Stimulated activated CD4-positive, alpha-beta T cell treated with anti-CD3 and anti-CD28 coated beads, Interleukin-4, amount 100 ng/mL, for 48 hours (primary cell): ENCODE measurements at regions not wholly inside any gene's neighbourhood (a gene's known extent, or its start where the extent isn't known, plus 50 kb on each side); places are given as distances from the start of the nearest gene placed in this dataset.

Experiments used
- DNase-seq, 2 donors: peaks; one replicate each; pipeline ENCODE4 v3.0.0-alpha.2; 2020; ENCODE audit warnings: low read depth in 2 of 2

GRCh38 chr16:86293906-86294305 lies 216.4 kb upstream of the FOXF1 start:
- DNase-seq = no peak

- no peak for DNase-seq
Observed at GRCh38 chr16:86294535-86295196, 215.7 kb upstream of the FOXF1 start.

- DNase-seq = no peak
Observed at GRCh38 chr16:86296256-86296655, 214.1 kb upstream of the FOXF1 start.

GRCh38 chr16:86297391-86297790 lies 212.9 kb upstream of the FOXF1 start:
- DNase-seq = no peak

- no peak for DNase-seq
Observed at GRCh38 chr16:86297866-86298757, 212.2 kb upstream of the FOXF1 start.

GRCh38 chr16:86298758-86299134 lies 211.6 kb upstream of the FOXF1 start:
- DNase-seq = no peak

GRCh38 chr16:86299882-86300610 lies 210.3 kb upstream of the FOXF1 start:
- no peak for DNase-seq

- DNase-seq = no peak
Observed at GRCh38 chr16:86300746-86301481, 209.4 kb upstream of the FOXF1 start.

GRCh38 chr16:86302421-86303109 lies 207.8 kb upstream of the FOXF1 start:
- no peak for DNase-seq

- no peak for DNase-seq
Observed at GRCh38 chr16:86303787-86304678, 206.3 kb upstream of the FOXF1 start.

- no peak for DNase-seq
Observed at GRCh38 chr16:86304868-86305267, 205.5 kb upstream of the FOXF1 start.

- no peak for DNase-seq
Observed at GRCh38 chr16:86305440-86305839, 204.9 kb upstream of the FOXF1 start.

GRCh38 chr16:86306011-86306644 lies 204.2 kb upstream of the FOXF1 start:
- DNase-seq = no peak

GRCh38 chr16:86306811-86307513 lies 203.4 kb upstream of the FOXF1 start:
- no peak for DNase-seq

- no peak for DNase-seq
Observed at GRCh38 chr16:86307514-86307903, 202.8 kb upstream of the FOXF1 start.

- DNase-seq = no peak
Observed at GRCh38 chr16:86308514-86308913, 201.8 kb upstream of the FOXF1 start.

GRCh38 chr16:86313631-86314030 lies 196.7 kb upstream of the FOXF1 start:
- no peak for DNase-seq

GRCh38 chr16:86314402-86315025 lies 195.8 kb upstream of the FOXF1 start:
- DNase-seq = no peak
